ENCODE measurements at regions not wholly inside any gene's neighbourhood (a gene's known extent, or its start where the extent isn't known, plus 50 kb on each side); places are given as distances from the start of the nearest gene placed in this dataset.

GRCh38 chr6:22349051-22349450 lies 52.2 kb upstream of the PRL start:
- TF ChIP-seq GATA2 (IDR thresholded peaks at IDR 0.05; ENCODE audit: low read depth, low read length) (no peak), GATA3 (IDR thresholded peaks at IDR 0.05; ENCODE audit: low read depth, low read length) (no peak)

- TF ChIP-seq GATA3 (IDR thresholded peaks at IDR 0.05; ENCODE audit: low read depth, low read length) (no peak), GATA2 (IDR thresholded peaks at IDR 0.05; ENCODE audit: low read depth, low read length) (no peak)
Observed at GRCh38 chr6:22349528-22349927, 52.7 kb upstream of the PRL start.

GRCh38 chr6:22350109-22350508 lies 53.3 kb upstream of the PRL start:
- no peak for TF ChIP-seq GATA2 (IDR thresholded peaks at IDR 0.05; ENCODE audit: low read depth, low read length)
- no peak for TF ChIP-seq GATA3 (IDR thresholded peaks at IDR 0.05; ENCODE audit: low read depth, low read length)

- TF ChIP-seq GATA3 (IDR thresholded peaks at IDR 0.05; ENCODE audit: low read depth, low read length) (no peak), GATA2 (IDR thresholded peaks at IDR 0.05; ENCODE audit: low read depth, low read length) (no peak)
Observed at GRCh38 chr6:22353101-22353500, 56.3 kb upstream of the PRL start.

- TF ChIP-seq GATA2 (IDR thresholded peaks at IDR 0.05; ENCODE audit: low read depth, low read length) (no peak), GATA3 (IDR thresholded peaks at IDR 0.05; ENCODE audit: low read depth, low read length) (no peak)
Observed at GRCh38 chr6:22356362-22356940, 59.6 kb upstream of the PRL start.

- TF ChIP-seq GATA2 (IDR thresholded peaks at IDR 0.05; ENCODE audit: low read depth, low read length) (no peak), GATA3 (IDR thresholded peaks at IDR 0.05; ENCODE audit: low read depth, low read length) (no peak)
Observed at GRCh38 chr6:22357724-22358189, 60.9 kb upstream of the PRL start.

GRCh38 chr6:22361576-22361975 lies 64.7 kb upstream of the PRL start:
- no peak for TF ChIP-seq GATA3 (IDR thresholded peaks at IDR 0.05; ENCODE audit: low read depth, low read length)
- TF ChIP-seq GATA2 (IDR thresholded peaks at IDR 0.05; ENCODE audit: low read depth, low read length), result no peak

- TF ChIP-seq GATA3 (IDR thresholded peaks at IDR 0.05; ENCODE audit: low read depth, low read length) (no peak), GATA2 (IDR thresholded peaks at IDR 0.05; ENCODE audit: low read depth, low read length) (no peak)
Observed at GRCh38 chr6:22362361-22362760, 65.5 kb upstream of the PRL start.

- TF ChIP-seq GATA2 (IDR thresholded peaks at IDR 0.05; ENCODE audit: low read depth, low read length) (peak; percentile 11; the same call in 1 of the 2 replicates), GATA3 (IDR thresholded peaks at IDR 0.05; ENCODE audit: low read depth, low read length) (no peak)
Observed at GRCh38 chr6:22363166-22363713, 66.4 kb upstream of the PRL start.

GRCh38 chr6:22363714-22364239 lies 66.9 kb upstream of the PRL start:
- no peak for TF ChIP-seq GATA2 (IDR thresholded peaks at IDR 0.05; ENCODE audit: low read depth, low read length)
- no peak for TF ChIP-seq GATA3 (IDR thresholded peaks at IDR 0.05; ENCODE audit: low read depth, low read length)

- TF ChIP-seq GATA3 (IDR thresholded peaks at IDR 0.05; ENCODE audit: low read depth, low read length), result no peak
- no peak for TF ChIP-seq GATA2 (IDR thresholded peaks at IDR 0.05; ENCODE audit: low read depth, low read length)
Observed at GRCh38 chr6:22364306-22364705, 67.5 kb upstream of the PRL start.

- TF ChIP-seq GATA3 (IDR thresholded peaks at IDR 0.05; ENCODE audit: low read depth, low read length) (no peak), GATA2 (IDR thresholded peaks at IDR 0.05; ENCODE audit: low read depth, low read length) (no peak)
Observed at GRCh38 chr6:22366214-22366613, 69.4 kb upstream of the PRL start.

GRCh38 chr6:22367346-22367745 lies 70.5 kb upstream of the PRL start:
- TF ChIP-seq GATA2 (IDR thresholded peaks at IDR 0.05; ENCODE audit: low read depth, low read length), result no peak
- TF ChIP-seq GATA3 (IDR thresholded peaks at IDR 0.05; ENCODE audit: low read depth, low read length), result no peak

GRCh38 chr6:22368794-22369193 lies 72.0 kb upstream of the PRL start:
- TF ChIP-seq GATA2 (IDR thresholded peaks at IDR 0.05; ENCODE audit: low read depth, low read length) (no peak), GATA3 (IDR thresholded peaks at IDR 0.05; ENCODE audit: low read depth, low read length) (no peak)

GRCh38 chr6:22372922-22373321 lies 76.1 kb upstream of the PRL start:
- TF ChIP-seq GATA2 (IDR thresholded peaks at IDR 0.05; ENCODE audit: low read depth, low read length), result no peak
- no peak for TF ChIP-seq GATA3 (IDR thresholded peaks at IDR 0.05; ENCODE audit: low read depth, low read length)

Measured in SH-SY5Y (cell line).